ENCODE measurements at regions not wholly inside any gene's neighbourhood (a gene's known extent, or its start where the extent isn't known, plus 50 kb on each side); places are given as distances from the start of the nearest gene placed in this dataset.

DNA sequence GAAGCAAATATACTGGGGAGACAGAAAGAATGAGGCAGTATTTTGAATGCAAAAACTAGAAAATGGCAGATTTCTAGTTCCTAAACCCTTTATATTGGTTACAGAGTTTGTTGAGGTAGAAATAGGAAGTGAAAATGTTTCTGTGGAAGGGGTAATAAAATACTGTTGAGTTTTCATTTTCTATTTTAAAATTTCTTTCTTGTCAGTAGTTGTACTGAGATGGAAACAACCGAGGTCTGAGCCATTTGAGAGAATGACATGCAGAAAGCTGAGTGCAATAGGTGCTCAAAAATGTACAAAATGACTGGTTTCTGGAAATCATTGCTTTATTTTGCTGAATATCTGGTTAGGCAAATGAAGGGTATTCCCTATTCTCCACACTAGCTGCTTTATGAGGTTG is 361.4 kb downstream of the CHL1 start:
- no peaks in the 10 kb centered on the region for H3K4me1 ChIP-seq (ENCODE audit: insufficient read depth)
- Mint-ChIP-seq H3K27me3 (ENCODE audit: insufficient read depth, low read depth, poor library complexity) (no peaks in the 10 kb centered on the region), H3K4me3 (no peak overlapping the region), H3K9me3 (peaks cover 92% of the 10 kb centered on the region), H3K27ac (no peak overlapping the region), H3K4me1 (no peaks in the 10 kb centered on the region), H3K36me3 (ENCODE audit: low read depth) (peaks cover 28% of the 10 kb centered on the region; the same call in 2 of the 3 replicates)
- no peak overlapping the region for H3K4me2 ChIP-seq
- no peaks in the 10 kb centered on the region for H4K20me1 ChIP-seq (replicated peaks; ENCODE audit: insufficient read depth)
- no peaks in the 10 kb centered on the region for H3F3A ChIP-seq (replicated peaks; ENCODE audit: low read depth)
- H3K27ac ChIP-seq (ENCODE audit: low read depth): no peak overlapping the region
- no peak for TF ChIP-seq POLR2AphosphoS5 (IDR thresholded peaks at IDR 0.05; ENCODE audit: low read depth)
- TF ChIP-seq, protein P1, sequence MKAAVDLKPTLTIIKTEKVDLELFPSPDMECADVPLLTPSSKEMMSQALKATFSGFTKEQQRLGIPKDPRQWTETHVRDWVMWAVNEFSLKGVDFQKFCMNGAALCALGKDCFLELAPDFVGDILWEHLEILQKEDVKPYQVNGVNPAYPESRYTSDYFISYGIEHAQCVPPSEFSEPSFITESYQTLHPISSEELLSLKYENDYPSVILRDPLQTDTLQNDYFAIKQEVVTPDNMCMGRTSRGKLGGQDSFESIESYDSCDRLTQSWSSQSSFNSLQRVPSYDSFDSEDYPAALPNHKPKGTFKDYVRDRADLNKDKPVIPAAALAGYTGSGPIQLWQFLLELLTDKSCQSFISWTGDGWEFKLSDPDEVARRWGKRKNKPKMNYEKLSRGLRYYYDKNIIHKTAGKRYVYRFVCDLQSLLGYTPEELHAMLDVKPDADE (IDR thresholded peaks at IDR 0.05): no peak
- ATAC-seq (no peak), DNase-seq (ENCODE audit: low spot score) (no peak)
- H2AFZ ChIP-seq: no peak overlapping the region
- H3K4me3 ChIP-seq: no peak overlapping the region
- H3K9me2 ChIP-seq (ENCODE audit: insufficient read depth): no peaks in the 10 kb centered on the region
- no peaks in the 10 kb centered on the region for H3K36me3 ChIP-seq (ENCODE audit: insufficient read depth)
- no peaks in the 10 kb centered on the region for H3K79me2 ChIP-seq (replicated peaks; ENCODE audit: insufficient read depth)
- H3K27me3 ChIP-seq (ENCODE audit: insufficient read depth): no peaks in the 10 kb centered on the region

DNA sequence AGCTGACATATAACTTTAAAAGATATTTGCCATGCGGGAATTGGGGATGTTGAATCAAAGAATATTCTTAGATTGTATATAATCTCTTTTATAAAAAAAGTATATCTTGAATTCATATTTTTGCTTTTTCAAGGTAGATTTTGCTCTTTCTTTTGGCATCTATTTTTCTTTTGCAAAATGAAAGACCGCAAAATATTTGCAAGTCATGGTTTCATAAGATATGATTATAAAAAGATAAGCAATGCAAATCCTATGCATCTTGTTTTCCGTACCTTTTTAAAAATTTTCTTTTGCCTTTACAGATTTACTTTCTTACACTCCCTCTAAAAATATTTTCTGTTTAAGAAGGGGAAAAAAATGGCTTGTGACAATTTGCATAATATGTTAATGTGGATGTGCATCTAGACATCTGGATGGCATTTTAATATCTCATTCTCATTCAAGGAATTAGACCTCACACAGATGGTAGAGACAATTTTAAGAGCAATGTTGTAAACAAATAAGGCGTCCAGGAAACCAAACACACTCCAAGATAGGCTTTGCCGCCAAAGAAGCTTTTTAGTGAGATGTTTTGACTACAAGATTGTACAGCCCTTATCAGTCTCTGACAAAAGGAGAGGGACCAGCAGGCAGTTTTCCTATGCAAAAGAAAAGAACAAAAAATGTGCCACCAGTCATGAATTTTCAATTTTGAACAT is 371.1 kb downstream of the CHL1 start:
- Mint-ChIP-seq H3K27me3 (ENCODE audit: insufficient read depth, low read depth, poor library complexity) (no peaks in the 10 kb centered on the region), H3K27ac (no peak overlapping the region)
- TF ChIP-seq ZNF114 (CRISPR knock-in tag; IDR thresholded peaks at IDR 0.05) (no peak), STAT1 (IDR thresholded peaks at IDR 0.05; ENCODE audit: unreplicated experiment) (no peak), CREB1 (CRISPR knock-in tag; IDR thresholded peaks at IDR 0.05; ENCODE audit: low read depth) (no peak), EZH2 (IDR thresholded peaks at IDR 0.05; ENCODE audit: low read depth, unreplicated experiment) (no peak)
- TF ChIP-seq, protein P2, sequence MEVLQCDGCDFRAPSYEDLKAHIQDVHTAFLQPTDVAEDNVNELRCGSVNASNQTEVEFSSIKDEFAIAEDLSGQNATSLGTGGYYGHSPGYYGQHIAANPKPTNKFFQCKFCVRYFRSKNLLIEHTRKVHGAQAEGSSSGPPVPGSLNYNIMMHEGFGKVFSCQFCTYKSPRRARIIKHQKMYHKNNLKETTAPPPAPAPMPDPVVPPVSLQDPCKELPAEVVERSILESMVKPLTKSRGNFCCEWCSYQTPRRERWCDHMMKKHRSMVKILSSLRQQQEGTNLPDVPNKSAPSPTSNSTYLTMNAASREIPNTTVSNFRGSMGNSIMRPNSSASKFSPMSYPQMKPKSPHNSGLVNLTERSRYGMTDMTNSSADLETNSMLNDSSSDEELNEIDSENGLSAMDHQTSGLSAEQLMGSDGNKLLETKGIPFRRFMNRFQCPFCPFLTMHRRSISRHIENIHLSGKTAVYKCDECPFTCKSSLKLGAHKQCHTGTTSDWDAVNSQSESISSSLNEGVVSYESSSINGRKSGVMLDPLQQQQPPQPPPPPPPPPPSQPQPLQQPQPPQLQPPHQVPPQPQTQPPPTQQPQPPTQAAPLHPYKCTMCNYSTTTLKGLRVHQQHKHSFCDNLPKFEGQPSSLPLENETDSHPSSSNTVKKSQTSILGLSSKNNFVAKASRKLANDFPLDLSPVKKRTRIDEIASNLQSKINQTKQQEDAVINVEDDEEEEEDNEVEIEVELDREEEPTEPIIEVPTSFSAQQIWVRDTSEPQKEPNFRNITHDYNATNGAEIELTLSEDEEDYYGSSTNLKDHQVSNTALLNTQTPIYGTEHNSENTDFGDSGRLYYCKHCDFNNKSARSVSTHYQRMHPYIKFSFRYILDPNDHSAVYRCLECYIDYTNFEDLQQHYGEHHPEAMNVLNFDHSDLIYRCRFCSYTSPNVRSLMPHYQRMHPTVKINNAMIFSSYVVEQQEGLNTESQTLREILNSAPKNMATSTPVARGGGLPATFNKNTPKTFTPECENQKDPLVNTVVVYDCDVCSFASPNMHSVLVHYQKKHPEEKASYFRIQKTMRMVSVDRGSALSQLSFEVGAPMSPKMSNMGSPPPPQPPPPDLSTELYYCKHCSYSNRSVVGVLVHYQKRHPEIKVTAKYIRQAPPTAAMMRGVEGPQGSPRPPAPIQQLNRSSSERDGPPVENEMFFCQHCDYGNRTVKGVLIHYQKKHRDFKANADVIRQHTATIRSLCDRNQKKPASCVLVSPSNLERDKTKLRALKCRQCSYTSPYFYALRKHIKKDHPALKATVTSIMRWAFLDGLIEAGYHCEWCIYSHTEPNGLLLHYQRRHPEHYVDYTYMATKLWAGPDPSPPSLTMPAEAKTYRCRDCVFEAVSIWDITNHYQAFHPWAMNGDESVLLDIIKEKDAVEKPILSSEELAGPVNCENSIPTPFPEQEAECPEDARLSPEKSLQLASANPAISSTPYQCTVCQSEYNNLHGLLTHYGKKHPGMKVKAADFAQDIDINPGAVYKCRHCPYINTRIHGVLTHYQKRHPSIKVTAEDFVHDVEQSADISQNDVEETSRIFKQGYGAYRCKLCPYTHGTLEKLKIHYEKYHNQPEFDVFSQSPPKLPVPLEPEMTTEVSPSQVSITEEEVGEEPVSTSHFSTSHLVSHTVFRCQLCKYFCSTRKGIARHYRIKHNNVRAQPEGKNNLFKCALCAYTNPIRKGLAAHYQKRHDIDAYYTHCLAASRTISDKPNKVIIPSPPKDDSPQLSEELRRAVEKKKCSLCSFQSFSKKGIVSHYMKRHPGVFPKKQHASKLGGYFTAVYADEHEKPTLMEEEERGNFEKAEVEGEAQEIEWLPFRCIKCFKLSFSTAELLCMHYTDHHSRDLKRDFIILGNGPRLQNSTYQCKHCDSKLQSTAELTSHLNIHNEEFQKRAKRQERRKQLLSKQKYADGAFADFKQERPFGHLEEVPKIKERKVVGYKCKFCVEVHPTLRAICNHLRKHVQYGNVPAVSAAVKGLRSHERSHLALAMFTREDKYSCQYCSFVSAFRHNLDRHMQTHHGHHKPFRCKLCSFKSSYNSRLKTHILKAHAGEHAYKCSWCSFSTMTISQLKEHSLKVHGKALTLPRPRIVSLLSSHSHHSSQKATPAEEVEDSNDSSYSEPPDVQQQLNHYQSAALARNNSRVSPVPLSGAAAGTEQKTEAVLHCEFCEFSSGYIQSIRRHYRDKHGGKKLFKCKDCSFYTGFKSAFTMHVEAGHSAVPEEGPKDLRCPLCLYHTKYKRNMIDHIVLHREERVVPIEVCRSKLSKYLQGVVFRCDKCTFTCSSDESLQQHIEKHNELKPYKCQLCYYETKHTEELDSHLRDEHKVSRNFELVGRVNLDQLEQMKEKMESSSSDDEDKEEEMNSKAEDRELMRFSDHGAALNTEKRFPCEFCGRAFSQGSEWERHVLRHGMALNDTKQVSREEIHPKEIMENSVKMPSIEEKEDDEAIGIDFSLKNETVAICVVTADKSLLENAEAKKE (CRISPR knock-in tag; IDR thresholded peaks at IDR 0.05): no peak
- TF ChIP-seq, protein P1 (IDR thresholded peaks at IDR 0.05): no peak
- TF ChIP-seq, protein P3, sequence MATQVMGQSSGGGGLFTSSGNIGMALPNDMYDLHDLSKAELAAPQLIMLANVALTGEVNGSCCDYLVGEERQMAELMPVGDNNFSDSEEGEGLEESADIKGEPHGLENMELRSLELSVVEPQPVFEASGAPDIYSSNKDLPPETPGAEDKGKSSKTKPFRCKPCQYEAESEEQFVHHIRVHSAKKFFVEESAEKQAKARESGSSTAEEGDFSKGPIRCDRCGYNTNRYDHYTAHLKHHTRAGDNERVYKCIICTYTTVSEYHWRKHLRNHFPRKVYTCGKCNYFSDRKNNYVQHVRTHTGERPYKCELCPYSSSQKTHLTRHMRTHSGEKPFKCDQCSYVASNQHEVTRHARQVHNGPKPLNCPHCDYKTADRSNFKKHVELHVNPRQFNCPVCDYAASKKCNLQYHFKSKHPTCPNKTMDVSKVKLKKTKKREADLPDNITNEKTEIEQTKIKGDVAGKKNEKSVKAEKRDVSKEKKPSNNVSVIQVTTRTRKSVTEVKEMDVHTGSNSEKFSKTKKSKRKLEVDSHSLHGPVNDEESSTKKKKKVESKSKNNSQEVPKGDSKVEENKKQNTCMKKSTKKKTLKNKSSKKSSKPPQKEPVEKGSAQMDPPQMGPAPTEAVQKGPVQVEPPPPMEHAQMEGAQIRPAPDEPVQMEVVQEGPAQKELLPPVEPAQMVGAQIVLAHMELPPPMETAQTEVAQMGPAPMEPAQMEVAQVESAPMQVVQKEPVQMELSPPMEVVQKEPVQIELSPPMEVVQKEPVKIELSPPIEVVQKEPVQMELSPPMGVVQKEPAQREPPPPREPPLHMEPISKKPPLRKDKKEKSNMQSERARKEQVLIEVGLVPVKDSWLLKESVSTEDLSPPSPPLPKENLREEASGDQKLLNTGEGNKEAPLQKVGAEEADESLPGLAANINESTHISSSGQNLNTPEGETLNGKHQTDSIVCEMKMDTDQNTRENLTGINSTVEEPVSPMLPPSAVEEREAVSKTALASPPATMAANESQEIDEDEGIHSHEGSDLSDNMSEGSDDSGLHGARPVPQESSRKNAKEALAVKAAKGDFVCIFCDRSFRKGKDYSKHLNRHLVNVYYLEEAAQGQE (IDR thresholded peaks at IDR 0.05; ENCODE audit: unreplicated experiment): no peak

More for the DNA sequence above, 371.1 kb downstream of the CHL1 start:
- Mint-ChIP-seq H3K4me1 (no peaks in the 10 kb centered on the region), H3K36me3 (ENCODE audit: low read depth) (peaks cover 17% of the 10 kb centered on the region; the same call in 2 of the 3 replicates), H3K4me3 (no peak overlapping the region), H3K9me3 (peaks cover 85% of the 10 kb centered on the region)
- H4K20me1 ChIP-seq (replicated peaks; ENCODE audit: insufficient read depth): no peaks in the 10 kb centered on the region
- no peak overlapping the region for H3K4me2 ChIP-seq
- no peak overlapping the region for H3K4me3 ChIP-seq
- DNase-seq (ENCODE audit: low spot score): no peak
- no peaks in the 10 kb centered on the region for H3K27me3 ChIP-seq (ENCODE audit: insufficient read depth)
- 0 out of 2 replicates have a peak, but pooled peaks cover 3% of the 10 kb centered on the region for H3K4me1 ChIP-seq (ENCODE audit: insufficient read depth)
- no peaks in the 10 kb centered on the region for H3K36me3 ChIP-seq (ENCODE audit: insufficient read depth)
- no peak overlapping the region for H3K27ac ChIP-seq (ENCODE audit: low read depth)
- H3K9me2 ChIP-seq (ENCODE audit: insufficient read depth): no peaks in the 10 kb centered on the region
- no peaks in the 10 kb centered on the region for H3K79me2 ChIP-seq (replicated peaks; ENCODE audit: insufficient read depth)
- H3F3A ChIP-seq (replicated peaks; ENCODE audit: low read depth): no peaks in the 10 kb centered on the region
- ATAC-seq: no peak
- no peak overlapping the region for H2AFZ ChIP-seq

Measured in GM23338 (cell line).